ENCODE measurements at regions not wholly inside any gene's neighbourhood (a gene's known extent, or its start where the extent isn't known, plus 50 kb on each side); places are given as distances from the start of the nearest gene placed in this dataset.

DNA sequence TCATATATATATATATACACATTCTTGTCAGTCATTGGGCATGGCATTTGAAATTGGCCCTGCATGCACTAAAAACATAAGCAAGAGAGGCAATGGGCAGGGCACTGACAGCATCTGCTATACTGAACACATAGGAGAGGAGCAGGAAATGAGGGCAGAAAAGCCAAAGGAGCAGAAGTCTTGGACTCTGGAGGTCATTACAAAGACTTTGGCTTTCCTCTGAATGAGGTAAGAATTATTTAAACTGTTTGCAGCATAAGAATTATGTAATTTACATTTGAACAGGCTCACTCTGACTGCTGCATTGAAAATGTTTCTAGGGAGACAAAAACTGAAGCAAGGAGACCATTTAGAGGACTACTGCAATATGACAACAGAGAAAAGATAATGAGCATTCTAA, 396.5 kb downstream of the PRDM5 start:
- no peak for DNase-seq (ENCODE audit: low spot score)
- no peak for FAIRE-seq

DNA sequence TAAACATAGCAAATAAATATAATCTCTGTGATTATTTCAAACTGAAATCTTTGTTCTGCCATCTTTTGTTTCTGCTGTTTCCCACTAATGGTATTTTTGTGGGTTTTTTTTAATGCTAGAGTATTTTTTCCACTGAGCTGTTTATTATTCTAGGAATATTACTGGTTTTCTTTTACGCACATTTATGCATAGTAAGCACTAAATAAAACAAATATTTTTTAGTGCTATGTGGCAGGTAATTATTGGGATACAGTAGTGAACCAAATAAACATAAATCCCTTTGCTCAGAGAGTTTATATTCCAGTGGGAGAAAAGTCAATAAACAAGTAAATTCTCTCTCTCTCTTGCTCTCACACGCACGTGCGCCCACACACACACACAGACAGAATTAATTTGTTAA, 397.4 kb downstream of the PRDM5 start:
- DNase-seq (ENCODE audit: low spot score) (no peak), FAIRE-seq (no peak)

DNA sequence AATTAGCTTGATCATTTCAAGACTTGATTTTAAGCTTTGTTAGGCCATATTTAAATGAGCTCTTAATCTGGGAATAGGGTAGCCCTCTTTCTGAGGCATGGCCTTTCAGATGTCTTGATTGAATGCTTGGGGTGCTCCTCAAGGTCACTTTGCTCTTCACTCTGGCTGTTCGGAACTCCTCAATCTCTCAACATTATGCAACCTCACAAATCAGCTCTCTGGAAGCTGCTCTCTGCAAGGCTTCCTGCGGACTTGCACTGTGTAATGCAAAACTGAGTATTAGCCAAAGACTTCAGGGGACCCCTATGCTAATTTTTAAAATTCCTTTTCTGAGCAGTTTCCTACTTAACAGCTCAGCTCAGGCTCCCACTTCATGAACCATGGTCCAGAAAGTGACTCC, 398.3 kb downstream of the PRDM5 start:
- FAIRE-seq (no peak), DNase-seq (ENCODE audit: low spot score) (no peak)

DNA sequence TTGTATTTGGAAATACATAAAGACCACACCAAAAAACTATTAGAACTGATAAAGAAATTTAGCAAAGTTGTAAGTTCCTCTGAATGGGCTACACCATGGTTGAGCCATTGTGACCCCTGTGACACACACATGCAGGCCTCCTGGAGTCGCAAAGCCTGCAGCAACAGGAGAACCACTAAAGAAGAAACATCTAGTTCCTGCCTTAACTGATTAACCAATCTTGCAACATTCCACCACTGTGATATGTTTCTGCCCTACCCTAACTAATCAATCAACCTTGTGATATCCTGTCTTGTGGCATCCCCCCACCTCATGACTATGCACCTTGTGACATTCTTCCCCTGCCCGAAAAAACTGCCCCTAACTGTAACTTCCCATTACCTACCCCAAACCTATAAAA, 401.8 kb downstream of the PRDM5 start:
- no peak for DNase-seq (ENCODE audit: low spot score)
- no peak for FAIRE-seq

DNA sequence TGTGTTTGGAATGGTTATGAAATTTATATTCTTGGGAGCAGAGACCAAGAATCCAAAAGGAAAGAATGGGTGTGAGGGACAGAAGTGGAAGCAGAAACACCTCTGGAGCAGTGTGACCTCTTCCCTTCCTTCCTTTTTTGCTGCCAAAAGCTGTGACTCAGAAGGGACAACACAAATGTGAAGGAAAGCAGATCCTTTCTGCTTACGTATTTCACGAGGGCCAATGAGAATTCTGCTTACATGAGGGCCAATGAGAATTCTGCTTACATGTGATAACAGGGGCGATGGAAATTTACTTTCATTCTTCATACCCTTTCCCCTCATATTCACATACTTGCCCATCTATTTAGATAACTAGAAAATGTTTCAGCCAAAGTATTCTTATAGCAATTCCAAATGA, 404.6 kb downstream of the PRDM5 start:
- no peak for FAIRE-seq

DNA sequence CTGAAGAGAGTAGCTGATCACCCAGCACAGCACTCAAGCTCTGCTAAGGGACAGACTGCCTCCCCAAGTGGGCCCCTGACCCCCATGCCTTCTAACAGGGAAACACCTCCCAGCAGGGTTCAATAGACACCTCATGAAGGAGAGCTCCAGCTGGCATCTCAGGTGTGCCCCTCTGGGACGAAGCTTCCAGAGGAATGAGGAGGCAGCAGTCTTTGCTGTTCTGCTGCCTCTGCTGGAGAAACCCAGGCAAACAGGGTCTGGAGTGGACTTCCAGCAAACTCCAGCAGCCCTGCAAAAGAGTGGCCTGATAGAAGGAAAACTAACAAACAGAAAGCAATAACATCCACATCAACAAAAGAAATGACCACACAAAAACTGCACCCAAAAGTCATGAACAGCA, 412.8 kb downstream of the PRDM5 start:
- FAIRE-seq (no peak), DNase-seq (ENCODE audit: low spot score) (no peak)

More for the DNA sequence above, 404.6 kb downstream of the PRDM5 start:
- peak; percentile 60 for DNase-seq (ENCODE audit: low spot score)

DNA sequence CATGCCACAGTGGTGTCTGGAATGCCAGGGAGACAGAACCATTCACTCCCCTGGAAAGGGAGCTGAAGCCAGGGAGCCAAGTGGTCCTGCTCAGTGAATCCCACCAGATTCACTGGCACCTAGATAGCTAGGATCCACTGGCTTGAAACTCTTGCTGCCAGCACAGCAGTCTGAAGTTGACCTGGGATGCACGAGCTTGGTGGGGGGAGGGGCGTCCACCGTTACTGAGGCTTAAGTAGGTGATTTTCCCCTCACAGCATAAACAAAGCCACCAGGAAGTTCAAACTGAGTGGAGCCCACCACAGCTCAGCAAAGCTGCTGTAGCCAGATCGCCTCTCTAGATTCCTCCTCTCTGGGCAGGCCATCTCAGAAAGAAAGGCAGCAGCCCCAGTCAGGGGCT, 413.3 kb downstream of the PRDM5 start:
- FAIRE-seq = no peak

DNA sequence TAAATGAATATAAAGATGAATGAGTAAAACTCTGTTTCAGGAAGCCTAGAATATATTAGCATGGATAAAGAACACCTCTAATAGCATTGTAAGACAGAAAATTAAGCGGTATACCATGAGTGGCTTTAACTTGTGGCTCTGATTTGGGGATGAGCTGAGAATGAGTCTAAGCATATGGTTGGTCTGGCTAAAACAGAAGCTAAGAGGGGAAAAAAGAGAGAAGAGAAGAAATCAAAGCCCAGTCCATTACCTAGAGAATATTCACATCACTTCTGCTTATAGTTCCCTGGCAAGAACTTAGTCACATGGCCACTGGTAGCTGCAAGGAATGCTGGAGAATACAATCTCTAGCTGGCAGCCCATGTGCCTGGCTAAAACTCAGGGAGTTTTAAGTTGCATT, 414.5 kb downstream of the PRDM5 start:
- DNase-seq (ENCODE audit: low spot score) (no peak), FAIRE-seq (no peak)

More for the DNA sequence above, 413.3 kb downstream of the PRDM5 start:
- DNase-seq (ENCODE audit: low spot score) = no peak

DNA sequence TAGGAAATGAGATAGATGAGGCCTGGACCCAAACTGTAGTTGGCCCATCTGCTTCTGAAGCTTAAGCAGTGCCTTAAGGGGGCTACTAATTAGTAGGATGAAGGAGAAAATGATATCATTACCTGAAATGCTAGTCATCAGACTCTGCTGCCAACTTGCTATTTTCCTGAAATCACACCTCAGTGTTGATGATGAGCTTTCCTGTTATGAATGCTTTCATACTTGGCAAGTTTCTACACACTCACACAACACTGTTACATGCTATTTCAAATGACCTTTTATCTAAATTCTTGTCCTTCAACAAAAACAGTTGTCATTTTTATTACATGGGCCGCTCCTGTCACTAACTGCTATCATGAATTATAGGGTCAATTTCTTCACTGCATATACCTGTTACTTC, 416.0 kb downstream of the PRDM5 start:
- no peak for DNase-seq (ENCODE audit: low spot score)
- FAIRE-seq = no peak

DNA sequence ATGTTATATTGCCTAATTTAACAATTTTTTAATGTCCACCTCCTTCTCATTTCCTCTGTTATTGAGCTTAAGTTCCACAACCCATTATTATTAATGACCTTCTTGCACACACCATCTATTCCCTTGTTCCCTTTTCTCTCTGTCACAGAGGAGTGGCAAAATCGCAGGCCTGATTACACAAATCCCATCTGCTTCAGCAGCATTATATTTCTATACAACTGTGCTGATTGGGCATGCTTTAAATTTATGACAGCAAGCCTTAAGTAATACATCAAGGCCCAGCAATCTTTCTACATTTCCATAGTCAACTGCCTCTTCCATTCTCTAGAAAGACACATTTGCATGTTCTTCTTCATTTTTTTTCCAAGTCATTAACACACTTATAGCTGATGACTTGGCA, 423.8 kb downstream of the PRDM5 start:
- no peak for FAIRE-seq
- DNase-seq (ENCODE audit: low spot score) = no peak

DNA sequence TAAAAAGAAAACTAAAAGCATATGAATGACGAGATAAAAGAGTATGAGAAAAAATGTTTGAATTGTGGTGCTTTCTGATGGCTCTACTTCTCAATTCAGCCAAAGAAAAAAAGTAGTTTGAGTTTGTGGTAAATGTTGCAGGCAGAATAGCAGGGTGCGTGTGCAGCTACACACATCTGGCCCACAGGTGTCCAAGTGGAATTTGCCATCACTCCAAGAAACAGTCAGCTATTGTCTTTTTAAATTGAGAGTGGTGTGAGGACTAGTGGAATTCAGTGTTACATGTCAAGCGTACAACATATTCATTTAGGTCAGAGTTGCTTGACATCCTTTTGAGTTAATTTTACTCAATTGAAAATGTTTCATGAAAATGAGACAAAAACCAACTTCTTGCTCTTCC, 424.8 kb upstream of the MAD2L1 start:
- DNase-seq (ENCODE audit: low spot score) (no peak), FAIRE-seq (no peak)

DNA sequence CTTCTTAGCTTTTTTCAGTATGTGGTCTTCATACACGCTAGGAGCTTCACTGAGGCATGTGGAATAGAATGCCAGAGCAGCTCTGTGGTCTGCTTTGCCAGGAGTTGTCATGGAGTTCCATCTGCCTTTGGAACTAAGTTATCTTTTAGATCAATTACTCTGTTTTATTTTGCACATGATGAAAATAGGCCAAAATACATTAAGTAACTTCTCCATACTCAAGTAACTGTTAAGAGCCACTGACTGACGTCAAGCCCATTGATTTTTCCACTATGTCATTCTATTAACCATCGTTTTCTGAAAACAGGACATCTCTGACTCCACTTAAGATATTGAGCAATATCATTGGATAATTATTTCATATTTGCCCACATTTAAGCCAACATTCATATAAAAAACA, 415.1 kb upstream of the MAD2L1 start:
- DNase-seq (ENCODE audit: low spot score) = no peak
- no peak for FAIRE-seq

DNA sequence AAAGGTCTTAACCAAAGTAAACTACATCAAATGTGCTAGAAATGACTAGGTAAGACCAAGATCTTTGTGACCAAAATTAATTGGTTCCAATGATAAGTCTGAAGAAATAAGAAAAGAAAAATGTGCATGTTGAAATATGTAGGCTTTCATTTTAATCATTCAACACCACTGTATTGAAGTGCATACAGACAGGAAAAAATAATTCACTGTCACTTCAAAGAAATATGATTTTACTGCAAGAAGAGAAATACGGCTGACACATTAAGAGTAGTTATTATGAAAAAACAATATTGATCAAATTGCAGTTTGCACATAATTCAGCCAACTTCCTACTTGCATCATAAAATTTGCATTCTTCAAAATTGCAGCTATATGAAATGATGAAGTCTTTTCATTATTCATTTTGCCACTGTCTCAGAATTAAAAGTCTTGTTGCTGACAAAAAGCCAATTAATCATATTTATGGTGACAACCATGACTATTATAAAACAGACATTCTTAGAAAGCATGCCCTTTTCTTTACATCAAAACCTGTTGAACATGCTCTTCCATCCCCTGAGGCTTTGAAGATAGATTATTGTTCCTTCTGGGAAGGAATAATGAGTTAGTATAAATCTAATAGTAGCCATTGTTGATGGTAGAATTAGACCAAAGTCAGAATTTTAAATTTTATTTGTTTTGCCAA, 405.9 kb upstream of the MAD2L1 start:
- no peak for FAIRE-seq
- no peak for DNase-seq (ENCODE audit: low spot score)

DNA sequence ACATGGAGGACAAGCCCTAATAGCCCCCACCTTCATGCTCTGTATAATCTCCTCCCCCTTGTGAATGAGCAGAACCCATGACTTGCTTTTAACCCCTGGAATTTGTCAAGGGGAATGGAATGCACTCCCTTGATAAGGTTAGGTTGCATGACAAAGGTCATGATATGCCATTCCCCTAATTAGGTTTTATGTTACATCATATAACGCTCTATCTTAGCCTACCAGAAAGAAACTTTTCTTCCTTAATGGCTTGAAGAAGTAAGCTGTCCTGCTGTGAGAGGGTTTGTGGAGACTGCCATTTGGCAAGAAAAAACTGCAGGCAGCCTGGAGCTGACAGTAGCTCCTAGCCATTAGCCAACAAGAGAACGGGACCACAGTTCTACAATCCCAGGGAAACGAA, 399.8 kb upstream of the MAD2L1 start:
- no peak for FAIRE-seq
- DNase-seq (ENCODE audit: low spot score) = no peak

DNA sequence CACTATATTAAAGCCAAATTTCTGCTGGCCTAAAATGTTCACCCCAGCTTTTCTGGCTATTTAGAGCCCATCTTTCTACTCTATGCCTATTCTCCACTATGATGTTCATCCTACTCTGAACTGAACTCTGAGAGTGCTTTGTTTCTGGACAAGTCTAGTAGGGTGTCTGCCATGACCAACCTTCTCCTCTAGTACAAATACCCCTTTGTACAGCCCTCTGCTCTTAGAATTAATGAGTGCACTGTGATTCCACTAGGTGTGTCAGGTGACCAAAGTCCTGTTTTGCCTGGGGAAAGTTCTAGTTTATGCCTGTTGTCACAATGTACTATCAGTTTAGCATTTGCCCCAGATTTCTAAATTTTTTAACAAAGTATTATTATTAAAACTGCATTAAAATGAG, 388.1 kb upstream of the MAD2L1 start:
- FAIRE-seq = no peak
- DNase-seq (ENCODE audit: low spot score) = no peak

DNA sequence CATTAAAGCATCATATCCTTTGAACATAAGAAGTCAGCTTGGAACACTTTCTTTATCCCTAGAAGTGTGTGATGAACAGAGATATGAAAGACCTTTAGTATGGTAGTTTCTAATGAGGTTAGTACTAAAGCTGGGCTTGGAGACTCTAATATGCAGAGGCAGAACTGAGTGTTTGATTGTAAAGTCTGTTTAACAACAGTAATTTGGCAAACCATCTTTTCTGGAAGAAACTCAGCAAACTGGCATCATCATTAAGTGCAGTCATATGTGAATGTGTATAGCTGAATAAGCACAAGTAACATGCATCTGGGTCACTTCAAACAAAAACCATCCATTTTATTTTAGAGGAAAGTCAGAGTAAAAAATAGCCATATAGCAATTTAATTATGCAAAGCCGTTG, 385.9 kb upstream of the MAD2L1 start:
- DNase-seq (ENCODE audit: low spot score) (no peak), FAIRE-seq (no peak)

DNA sequence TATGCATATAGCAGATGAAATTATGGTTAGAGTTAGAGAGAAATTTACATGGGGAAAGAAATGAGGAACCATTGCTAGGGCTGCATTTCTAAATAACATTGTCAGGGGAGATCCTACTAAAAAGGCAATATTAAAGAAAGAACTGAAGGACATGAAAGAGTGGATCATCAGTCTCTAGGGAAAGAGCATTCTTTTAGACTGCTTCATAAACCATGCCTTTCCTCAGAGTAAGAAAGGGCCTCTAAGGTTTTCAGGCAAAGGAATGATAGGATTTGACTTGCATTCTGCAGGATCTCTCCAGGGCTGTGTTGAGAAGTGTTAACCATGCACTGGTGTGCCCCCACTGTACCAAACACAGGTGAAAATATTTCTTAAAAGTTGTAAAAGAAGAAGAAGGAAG, 385.4 kb upstream of the MAD2L1 start:
- DNase-seq (ENCODE audit: low spot score) (no peak), FAIRE-seq (no peak)

DNA sequence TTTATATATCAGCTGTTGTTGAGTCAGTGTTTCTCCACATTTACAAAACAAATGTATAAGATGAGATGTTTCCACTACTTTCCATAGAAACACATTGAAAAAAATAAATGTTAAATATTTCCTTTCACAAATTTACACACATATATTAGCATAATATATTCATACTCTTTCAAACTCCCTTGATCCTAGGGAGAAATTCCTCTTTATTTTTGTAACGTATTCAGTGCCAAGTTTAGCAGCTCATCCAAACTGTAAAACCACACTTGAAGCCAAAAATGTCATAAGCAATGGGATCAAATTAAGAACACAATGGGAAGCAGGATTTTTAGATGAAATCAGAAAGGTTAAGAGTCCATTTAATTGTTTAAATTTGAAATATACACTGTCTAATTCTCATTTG, 381.1 kb upstream of the MAD2L1 start:
- FAIRE-seq (no peak), DNase-seq (ENCODE audit: low spot score) (no peak)

DNA sequence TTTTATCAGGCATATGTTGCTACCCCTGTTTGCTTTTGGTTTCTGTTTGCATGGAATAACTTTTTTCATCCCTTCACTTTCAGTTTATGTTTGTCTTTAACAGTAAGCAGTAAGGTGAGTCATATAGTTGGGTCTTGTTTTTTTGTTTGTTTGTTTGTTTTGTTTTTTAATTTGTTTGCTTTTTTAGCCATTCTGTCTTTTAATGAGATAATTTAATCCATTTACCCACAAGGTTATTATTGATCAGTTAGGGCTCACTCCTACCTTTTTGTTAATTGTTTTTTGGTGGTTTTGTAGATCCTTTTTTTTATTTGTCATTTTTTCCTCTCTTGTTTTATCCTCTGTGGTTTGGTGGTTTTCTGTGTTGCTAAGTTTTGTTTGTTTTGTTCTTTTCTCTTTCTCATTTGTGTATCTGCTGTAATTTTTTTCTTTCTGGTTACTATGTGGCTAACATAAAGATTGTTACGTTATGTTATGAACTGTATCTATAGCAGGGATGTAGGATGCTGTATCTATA, 379.5 kb upstream of the MAD2L1 start:
- DNase-seq (ENCODE audit: low spot score) (no peak), FAIRE-seq (no peak)

DNA sequence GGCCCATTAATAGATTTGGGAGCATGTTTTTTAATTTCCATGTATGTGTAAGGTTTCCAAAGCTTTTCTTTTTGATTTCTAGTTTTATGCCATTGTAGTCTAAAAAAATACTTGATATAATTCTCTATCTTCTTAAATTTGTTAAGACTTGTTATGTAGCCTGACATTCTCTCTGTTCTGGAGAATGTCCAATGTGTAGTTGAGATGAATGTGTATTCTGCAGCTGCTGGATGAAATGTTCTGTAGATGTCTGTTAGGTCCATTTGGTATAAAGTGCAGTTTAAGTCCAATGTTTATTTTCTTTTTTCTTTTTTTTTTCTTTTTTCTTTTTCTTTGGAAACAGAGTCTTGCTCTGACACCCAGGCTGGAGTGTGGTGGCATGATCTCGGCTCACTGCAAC, 378.5 kb upstream of the MAD2L1 start:
- no peak for DNase-seq (ENCODE audit: low spot score)
- FAIRE-seq = no peak

DNA sequence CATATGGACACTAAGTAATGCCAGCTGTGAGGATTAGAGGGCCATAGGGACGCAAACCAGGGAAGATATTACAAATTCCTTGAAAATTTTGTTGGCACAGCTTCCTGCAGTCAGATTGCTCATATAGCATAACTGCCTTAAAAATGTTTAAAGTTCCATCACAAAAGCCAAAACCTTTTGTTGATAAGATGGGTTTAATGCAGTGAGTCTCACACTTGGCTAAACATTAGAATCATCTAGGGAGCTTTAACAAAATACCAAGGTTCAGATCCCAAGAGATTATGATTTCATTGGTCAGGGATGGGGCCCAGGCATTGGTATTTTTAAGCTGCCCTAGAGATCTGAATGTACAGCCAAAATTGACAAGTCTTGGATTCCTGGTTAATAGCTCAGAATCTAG, 376.5 kb upstream of the MAD2L1 start:
- no peak for FAIRE-seq
- DNase-seq (ENCODE audit: low spot score) = no peak

DNA sequence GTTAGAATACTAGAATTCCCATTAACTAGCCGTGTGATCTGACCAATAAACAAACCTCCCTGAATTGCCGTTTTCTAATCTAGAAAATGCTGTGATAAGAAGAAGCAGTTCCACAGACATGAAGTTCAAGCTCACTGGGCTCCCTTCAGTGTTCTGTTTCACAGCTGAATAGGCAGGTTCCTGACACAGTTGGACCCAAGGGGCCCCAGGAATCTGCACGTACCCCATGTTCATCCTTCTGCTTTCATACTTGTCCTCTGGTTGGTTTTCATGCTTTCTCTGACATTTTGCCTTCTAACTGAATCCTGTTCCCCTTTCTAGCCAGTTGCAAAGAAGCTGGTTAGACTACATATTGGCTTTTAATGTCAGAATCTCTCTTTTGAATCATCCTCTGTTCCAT, 374.1 kb upstream of the MAD2L1 start:
- no peak for FAIRE-seq
- DNase-seq (ENCODE audit: low spot score) = no peak

DNA sequence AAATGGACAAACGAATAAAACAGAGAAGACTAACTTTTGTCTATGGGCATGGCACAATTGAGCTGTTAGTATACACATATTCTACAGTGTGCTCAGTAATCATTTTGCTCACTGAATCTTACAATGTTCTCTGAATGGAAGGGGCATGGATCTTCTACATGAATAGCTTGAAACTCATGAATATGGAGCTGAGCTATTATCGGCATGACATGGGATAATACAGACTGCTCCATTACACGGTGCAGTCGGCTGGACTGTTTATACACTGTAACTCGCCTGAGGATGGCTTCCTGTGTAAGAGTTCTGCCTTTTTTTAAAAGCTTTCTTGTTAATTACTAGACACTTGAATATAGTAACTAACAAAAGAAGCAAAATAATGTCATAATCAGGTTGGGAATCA, 368.5 kb upstream of the MAD2L1 start:
- DNase-seq (ENCODE audit: low spot score) (no peak), FAIRE-seq (no peak)

DNA sequence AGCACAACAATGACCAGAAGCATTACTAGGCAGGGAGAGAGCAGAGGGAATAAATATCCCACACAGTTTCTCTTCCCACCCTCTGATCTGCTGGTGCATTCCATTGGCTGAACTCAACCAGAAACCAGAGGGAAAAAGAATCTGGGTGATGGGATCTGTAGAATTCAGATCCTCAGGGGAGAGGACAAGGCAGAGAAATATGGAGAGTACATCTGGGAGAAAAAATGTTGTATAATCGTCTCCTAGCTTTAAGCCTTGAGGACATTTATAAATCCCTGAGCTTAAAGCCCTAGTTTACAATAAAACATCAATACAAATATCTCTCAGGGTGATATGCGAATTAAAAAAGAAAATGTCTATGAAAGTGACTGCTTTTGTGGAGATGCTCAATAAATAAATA, 368.1 kb upstream of the MAD2L1 start:
- DNase-seq (ENCODE audit: low spot score) (no peak), FAIRE-seq (no peak)

Data from RCC 7860 (cell line).